SK-N-SH (cell line): ENCODE measurements at regions not wholly inside any gene's neighbourhood (a gene's known extent, or its start where the extent isn't known, plus 50 kb on each side); places are given as distances from the start of the nearest gene placed in this dataset.
A peak's percentile ranks its signal among the peaks of the same experiment; 100 is the strongest.

Source experiments
- CTCF ChIA-PET: fragments of 300-600, 350-600 bp; formaldehyde crosslinking; extraction: SDS; loops from one replicate; lab custom pipeline; 2021; lab: Yijun Ruan, JAX
- POLR2A ChIA-PET: fragments of 350-600 bp; sonication (Branson Sonifier 250); formaldehyde crosslinking; extraction: SDS; loops from one replicate; lab custom pipeline; 2020; ENCODE audit warnings: antibody characterized with exemption, inconsistent platforms; lab: Yijun Ruan, JAX
- DNase-seq: peaks from one replicate; pipeline ENCODE4 v3.0.0; 2012
- H2AFZ ChIP-seq: fragments of 200-600 bp; sonication (generic); 2 replicates; pipeline ENCODE4 v1.8.1; 2016; ENCODE audit warnings: antibody characterized with exemption, mild to moderate bottlenecking, low read depth
- H3F3A ChIP-seq: fragments of 200-600 bp; sonication (generic); replicated peaks from 2 replicates; pipeline ENCODE3; 2016; ENCODE audit warnings: antibody characterized with exemption, mild to moderate bottlenecking; ENCODE audit not compliant: insufficient read depth
- H3K27ac ChIP-seq, 2 experiments: fragments of 200-500 bp in 1 of 2; fragments of 200-600 bp in 1 of 2; sonication (Bioruptor generic) in 1 of 2; sonication (generic), shearing (Covaris generic) in 1 of 2; 2 replicates each; pipeline versions ENCODE4 v1.5.1 to v1.6.1; 2014 to 2016; ENCODE audit warnings: low read depth in 2 of 2, inconsistent platforms in 1 of 2, low read length in 1 of 2, mild to moderate bottlenecking in 1 of 2, mixed read lengths in 1 of 2
- H3K27me3 ChIP-seq: fragments of 200-600 bp; sonication (generic), shearing (Covaris generic); 2 replicates; pipeline ENCODE4 v1.6.1; 2016; ENCODE audit warnings: mixed run types; ENCODE audit not compliant: insufficient read depth
- H3K36me3 ChIP-seq, 2 experiments: fragments of 200-500 bp in 1 of 2; fragments of 200-600 bp in 1 of 2; sonication (Bioruptor generic) in 1 of 2; sonication (generic) in 1 of 2; replicated peaks in 1 of 2; 2 replicates each; pipeline versions ENCODE3 to v1.5.1; 2014 to 2016; ENCODE audit warnings: low read length in 1 of 2, mild to moderate bottlenecking in 1 of 2; ENCODE audit not compliant: insufficient read depth in 2 of 2, control insufficient read depth in 1 of 2
- H3K4me1 ChIP-seq, 2 experiments: fragments of 200-500 bp in 1 of 2; fragments of 200-600 bp in 1 of 2; sonication (Bioruptor generic) in 1 of 2; sonication (generic), shearing (Covaris generic) in 1 of 2; 2 replicates each; pipeline versions ENCODE4 v1.5.1 to v1.6.1; 2014 to 2016; ENCODE audit warnings: low read depth in 1 of 2, low read length in 1 of 2, mixed run types in 1 of 2; ENCODE audit not compliant: insufficient read depth in 2 of 2, control insufficient read depth in 1 of 2
- H3K4me2 ChIP-seq: fragments of 200-600 bp; sonication (generic), shearing (Covaris generic); 2 replicates; pipeline ENCODE4 v1.6.1; 2017; ENCODE audit warnings: mixed run types
- H3K4me3 ChIP-seq, 2 experiments: fragments of 200-500 bp in 1 of 2; fragments of 200-600 bp in 1 of 2; sonication (Bioruptor generic) in 1 of 2; sonication (generic), shearing (Covaris generic) in 1 of 2; 2 replicates each; pipeline versions ENCODE4 v1.5.1 to v1.8.1; 2014 to 2016; ENCODE audit warnings: low read depth in 2 of 2, inconsistent platforms in 1 of 2, low read length in 1 of 2, mild to moderate bottlenecking in 1 of 2, mixed read lengths in 1 of 2, moderate library complexity in 1 of 2
- H3K79me2 ChIP-seq: fragments of 200-600 bp; sonication (generic); 2 replicates; pipeline ENCODE4 v1.8.1; 2017; ENCODE audit warnings: mild to moderate bottlenecking; ENCODE audit not compliant: insufficient read depth
- H3K9ac ChIP-seq: fragments of 200-600 bp; sonication (generic); 2 replicates; pipeline ENCODE4 v1.6.1; 2017; ENCODE audit warnings: mixed run types
- H3K9me2 ChIP-seq: fragments of 200-600 bp; sonication (generic); 2 replicates; pipeline ENCODE4 v1.6.1; 2017; ENCODE audit warnings: mixed run types
- H3K9me3 ChIP-seq: fragments of 200-600 bp; sonication (generic); 2 replicates; pipeline ENCODE4 v1.6.1; 2017; ENCODE audit warnings: mixed run types, mild to moderate bottlenecking, moderate library complexity
- H4K20me1 ChIP-seq: fragments of 200-600 bp; sonication (generic); 2 replicates; pipeline ENCODE4 v1.6.1; 2017; ENCODE audit warnings: mild to moderate bottlenecking, mixed run types; ENCODE audit not compliant: insufficient read depth
- CHD2 ChIP-seq: fragments of 150-350 bp; IDR thresholded peaks from 2 replicates; pipeline ENCODE4 v1.6.1; 2018; ENCODE audit warnings: low read length; ENCODE audit not compliant: partially characterized antibody
- ELF1 ChIP-seq: IDR thresholded peaks from 2 replicates; pipeline ENCODE4 v1.4.0; 2012
- EP300 ChIP-seq, 2 experiments: IDR thresholded peaks; 2 replicates each; pipeline versions ENCODE4 v1.4.0 to v1.6.1; 2012; ENCODE audit warnings: borderline replicate concordance in 1 of 2, low read depth in 1 of 2, low read length in 1 of 2
- EZH2phosphoT487 ChIP-seq: fragments of 200-600 bp; sonication (generic); IDR thresholded peaks from 2 replicates; pipeline ENCODE4 v1.6.1; 2017; ENCODE audit warnings: low read depth, mixed run types, mild to moderate bottlenecking, antibody characterized with exemption, moderate library complexity, borderline replicate concordance
- FOXJ3 ChIP-seq: sonication (generic); formaldehyde crosslinking; IDR thresholded peaks from 2 replicates; pipeline ENCODE4 v1.5.1; 2020; ENCODE audit warnings: mild to moderate bottlenecking, missing genetic modification reagents
- MEF2A ChIP-seq: IDR thresholded peaks from 2 replicates; pipeline ENCODE4 v1.4.0; 2012; ENCODE audit warnings: low read depth, borderline replicate concordance
- NFIC ChIP-seq: IDR thresholded peaks from 2 replicates; pipeline ENCODE4 v1.4.0; 2012; ENCODE audit warnings: borderline replicate concordance
- NRF1 ChIP-seq: IDR thresholded peaks from 2 replicates; pipeline ENCODE4 v1.6.1; 2012; ENCODE audit warnings: low read depth, mild to moderate bottlenecking, low read length
- POLR2AphosphoS5 ChIP-seq: IDR thresholded peaks from 2 replicates; pipeline ENCODE4 v1.6.1; 2012; ENCODE audit warnings: low read depth, low read length
- RAD21 ChIP-seq: IDR thresholded peaks from 2 replicates; pipeline ENCODE4 v1.6.1; 2012; ENCODE audit warnings: mild to moderate bottlenecking, low read length
- REST ChIP-seq: IDR thresholded peaks from 2 replicates; pipeline ENCODE4 v1.6.1; 2012; ENCODE audit warnings: mild to moderate bottlenecking, low read depth, low read length, moderate library complexity
- RFX5 ChIP-seq: IDR thresholded peaks from 2 replicates; pipeline ENCODE4 v1.6.1; 2012; ENCODE audit warnings: mild to moderate bottlenecking, improper control_type of control experiment, low read length
- RXRA ChIP-seq: IDR thresholded peaks from 2 replicates; pipeline ENCODE4 v1.4.0; 2012; ENCODE audit warnings: low read depth, mild to moderate bottlenecking, borderline replicate concordance
- SMC3 ChIP-seq: IDR thresholded peaks from 2 replicates; pipeline ENCODE4 v1.6.1; 2012; ENCODE audit warnings: low read depth, low read length, improper control_type of control experiment
- TAF1 ChIP-seq: IDR thresholded peaks from 2 replicates; pipeline ENCODE4 v1.6.1; 2012; ENCODE audit warnings: low read depth, mild to moderate bottlenecking, low read length, moderate library complexity, borderline replicate concordance
- TCF12 ChIP-seq: IDR thresholded peaks from 2 replicates; pipeline ENCODE4 v1.4.0; 2012
- YY1 ChIP-seq: IDR thresholded peaks from 2 replicates; pipeline ENCODE4 v1.4.0; 2012; ENCODE audit warnings: low read depth, mild to moderate bottlenecking
- whole genome bisulfite sequencing: methylation state at CpG from one replicate; pipeline ENCODE4 v1.1.6; 2017; ENCODE audit warnings: low lambda C conversion rate; 5-methylcytosine and 5-hydroxymethylcytosine counted together
- TF ChIP-seq, protein P1 (sequence below): IDR thresholded peaks from 2 replicates; pipeline ENCODE4 v1.4.0; 2012; ENCODE audit warnings: low read depth

- POLR2A ChIA-PET: no interaction called here
- H3K9ac ChIP-seq: no peak overlapping the region
- 60% methylated on average over 3 of the region's 3 CpGs for WGBS
Observed at GRCh38 chr2:45337481-45337880, 273.6 kb downstream of the SRBD1 start.

DNA sequence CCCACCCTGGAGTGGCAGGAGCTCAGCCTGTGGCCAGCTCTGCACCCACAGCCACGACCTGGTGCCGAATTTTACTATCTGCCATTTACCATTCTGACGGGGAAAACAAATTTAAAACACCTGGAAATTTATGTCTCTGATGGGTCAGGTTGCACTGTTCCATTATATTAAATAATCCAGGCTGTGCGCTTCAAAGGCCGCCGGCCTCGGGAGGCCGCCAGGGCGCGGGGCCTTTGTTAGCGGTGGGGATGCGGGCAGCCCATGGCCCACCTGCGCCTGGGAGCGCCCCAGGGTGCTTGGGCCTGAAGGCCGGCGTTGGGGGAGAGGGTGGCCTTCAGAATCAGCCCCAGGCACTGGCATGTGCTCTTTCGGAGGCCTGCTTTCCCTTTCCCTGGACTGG, 276.9 kb downstream of the SRBD1 start:
- H3K79me2 ChIP-seq: no peaks in the 10 kb centered on the region
- no peak overlapping the region for H2AFZ ChIP-seq
- H3K4me2 ChIP-seq: no peak overlapping the region
- no peaks in the 10 kb centered on the region for H3K27me3 ChIP-seq
- H3K4me1 ChIP-seq: peaks cover 0 to 30% of the 10 kb centered on the region in 2 experiments; a peak in 1 of 4 replicates
- no peak overlapping the region for H3K4me3 ChIP-seq
- no peaks in the 10 kb centered on the region for H4K20me1 ChIP-seq
- WGBS: 90% methylated on average over 12 of the region's 17 CpGs
- POLR2A ChIA-PET: no interaction called here
- no peak overlapping the region; a peak in 1 of 4 replicates for H3K27ac ChIP-seq
- no peaks in the 10 kb centered on the region for H3F3A ChIP-seq
- DNase-seq: peak; percentile 37
- CTCF ChIA-PET: interaction anchor here (2.0 kb wide), 1 partner anchor 71 kb away, joined by 6 read pairs; no protein-coding TSS in a partner anchor
- H3K9me2 ChIP-seq: no peaks in the 10 kb centered on the region
- no peak overlapping the region for H3K9ac ChIP-seq
- H3K36me3 ChIP-seq: no peaks in the 10 kb centered on the region
- H3K9me3 ChIP-seq: no peaks in the 10 kb centered on the region
- TF ChIP-seq EZH2phosphoT487: no peak
- TF ChIP-seq TAF1: no peak
- no peak for TF ChIP-seq FOXJ3 (CRISPR knock-in tag)
- no peak for TF ChIP-seq RXRA
- no peak for TF ChIP-seq REST
- no peak for TF ChIP-seq YY1
- no peak for TF ChIP-seq EP300 (IDR thresholded peaks at IDR 0.05; ENCODE audit: borderline replicate concordance in 1 of 2, low read depth in 1 of 2, low read length in 1 of 2)
- no peak for TF ChIP-seq RAD21
- no peak for TF ChIP-seq ELF1
- no peak for TF ChIP-seq TCF12
- no peak for TF ChIP-seq RFX5
- TF ChIP-seq, protein P1, sequence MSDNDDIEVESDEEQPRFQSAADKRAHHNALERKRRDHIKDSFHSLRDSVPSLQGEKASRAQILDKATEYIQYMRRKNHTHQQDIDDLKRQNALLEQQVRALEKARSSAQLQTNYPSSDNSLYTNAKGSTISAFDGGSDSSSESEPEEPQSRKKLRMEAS: no peak

More at GRCh38 chr2:45337481-45337880, 273.6 kb downstream of the SRBD1 start:
- CTCF ChIA-PET: no interaction called here
- TF ChIP-seq POLR2AphosphoS5: no peak
- TF ChIP-seq REST: no peak
- no peak for TF ChIP-seq CHD2
- TF ChIP-seq YY1: no peak
- TF ChIP-seq NRF1: no peak
- TF ChIP-seq MEF2A: no peak
- no peak for TF ChIP-seq EZH2phosphoT487
- no peak for TF ChIP-seq SMC3
- TF ChIP-seq EP300 (IDR thresholded peaks at IDR 0.05; ENCODE audit: borderline replicate concordance in 1 of 2, low read depth in 1 of 2, low read length in 1 of 2): no peak
- TF ChIP-seq TAF1: no peak
- no peak for TF ChIP-seq NFIC
- no peak for TF ChIP-seq RAD21
- Histone ChIP-seq H3K27ac (no peak overlapping the region), H2AFZ (no peak overlapping the region), H3K4me3 (no peak overlapping the region), H3F3A (no peaks in the 10 kb centered on the region), H3K79me2 (no peaks in the 10 kb centered on the region), H3K27me3 (no peaks in the 10 kb centered on the region), H3K4me1 (peaks cover 0 to 21% of the 10 kb centered on the region in 2 experiments; a peak in 1 of 4 replicates), H3K36me3 (no peaks in the 10 kb centered on the region), H3K4me2 (no peak overlapping the region), H3K9me3 (no peaks in the 10 kb centered on the region), H3K9me2 (no peaks in the 10 kb centered on the region), H4K20me1 (no peaks in the 10 kb centered on the region)
- DNase-seq: no peak
